ENCODE measurements at regions not wholly inside any gene's neighbourhood (a gene's known extent, or its start where the extent isn't known, plus 50 kb on each side); places are given as distances from the start of the nearest gene placed in this dataset.

DNA sequence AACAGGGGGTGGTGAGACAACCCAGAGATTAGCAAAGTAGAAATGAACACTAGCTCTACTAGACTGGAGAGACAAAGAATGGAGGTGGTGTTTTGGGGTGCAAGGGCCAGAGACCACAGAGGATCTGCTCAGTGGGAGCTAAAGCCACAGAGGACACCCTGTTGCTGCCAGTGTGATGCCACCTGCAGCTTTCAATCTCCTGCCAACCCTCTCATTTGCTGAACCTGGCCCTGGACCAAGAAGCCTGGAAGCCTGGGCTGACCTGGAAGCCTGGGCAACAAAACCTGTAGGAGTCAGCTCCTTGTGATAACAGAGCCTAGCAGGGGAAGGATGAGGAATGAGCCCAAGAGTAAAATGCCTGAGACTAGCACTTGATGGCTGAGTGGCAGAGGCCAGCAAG, 81.1 kb upstream of the ADO start:
- H3K4me1 ChIP-seq (ENCODE audit: control insufficient read depth, extremely low read depth, insufficient read depth, low read length): no peaks in the 10 kb centered on the region
- no peaks in the 10 kb centered on the region for H3K79me2 ChIP-seq (ENCODE audit: control insufficient read depth, insufficient read depth, low read length)
- peaks cover 6% of the 10 kb centered on the region for H3K27me3 ChIP-seq (ENCODE audit: control insufficient read depth, extremely low read depth, insufficient read depth, low read length)
- H3K9me3 ChIP-seq (ENCODE audit: control insufficient read depth, low read depth, low read length): no peaks in the 10 kb centered on the region
- H3K36me3 ChIP-seq (ENCODE audit: control insufficient read depth in 2 of 2, extremely low read depth in 1 of 2, insufficient read depth in 2 of 2, low read length in 2 of 2): no peaks in the 10 kb centered on the region
- dilution Hi-C loops (cut with MboI; ENCODE audit: extremely low pct_ligation_motif_present, low sequenced_read_pairs): no loop called here
- no peak overlapping the region for H3K4me2 ChIP-seq (ENCODE audit: control insufficient read depth, extremely low read depth, insufficient read depth, low read depth, low read length)
- no peak for DNase-seq (ENCODE audit: low read depth, low spot score)
- H3K9me1 ChIP-seq (ENCODE audit: control insufficient read depth, extremely low read depth, insufficient read depth, low read length): no peaks in the 10 kb centered on the region
- TF ChIP-seq EZH2 (IDR thresholded peaks at IDR 0.05; ENCODE audit: low read length): no peak
- TF ChIP-seq, protein P1, sequence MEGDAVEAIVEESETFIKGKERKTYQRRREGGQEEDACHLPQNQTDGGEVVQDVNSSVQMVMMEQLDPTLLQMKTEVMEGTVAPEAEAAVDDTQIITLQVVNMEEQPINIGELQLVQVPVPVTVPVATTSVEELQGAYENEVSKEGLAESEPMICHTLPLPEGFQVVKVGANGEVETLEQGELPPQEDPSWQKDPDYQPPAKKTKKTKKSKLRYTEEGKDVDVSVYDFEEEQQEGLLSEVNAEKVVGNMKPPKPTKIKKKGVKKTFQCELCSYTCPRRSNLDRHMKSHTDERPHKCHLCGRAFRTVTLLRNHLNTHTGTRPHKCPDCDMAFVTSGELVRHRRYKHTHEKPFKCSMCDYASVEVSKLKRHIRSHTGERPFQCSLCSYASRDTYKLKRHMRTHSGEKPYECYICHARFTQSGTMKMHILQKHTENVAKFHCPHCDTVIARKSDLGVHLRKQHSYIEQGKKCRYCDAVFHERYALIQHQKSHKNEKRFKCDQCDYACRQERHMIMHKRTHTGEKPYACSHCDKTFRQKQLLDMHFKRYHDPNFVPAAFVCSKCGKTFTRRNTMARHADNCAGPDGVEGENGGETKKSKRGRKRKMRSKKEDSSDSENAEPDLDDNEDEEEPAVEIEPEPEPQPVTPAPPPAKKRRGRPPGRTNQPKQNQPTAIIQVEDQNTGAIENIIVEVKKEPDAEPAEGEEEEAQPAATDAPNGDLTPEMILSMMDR (optimal IDR thresholded peaks at IDR 0.05 in 1 of 3, IDR thresholded peaks at IDR 0.05 in 1 of 3, conservative IDR thresholded peaks at IDR 0.05 in 1 of 3; ENCODE audit: extremely low read depth in 1 of 3, insufficient read depth in 2 of 3, low read length in 3 of 3): no peak
- no peak for FAIRE-seq
- no peak overlapping the region for H3K4me3 ChIP-seq (ENCODE audit: control insufficient read depth in 2 of 3, extremely low read depth in 1 of 3, insufficient read depth in 2 of 3, low read depth in 1 of 3, low read length in 3 of 3)
- H3K27ac ChIP-seq (ENCODE audit: control insufficient read depth, insufficient read depth, low read length): no peak overlapping the region
- no peak overlapping the region for H2AFZ ChIP-seq (ENCODE audit: control insufficient read depth, low read length)
- no peaks in the 10 kb centered on the region for H4K20me1 ChIP-seq (ENCODE audit: control insufficient read depth, extremely low read depth, insufficient read depth, low read length)
- no peak overlapping the region for H3K9ac ChIP-seq (ENCODE audit: control insufficient read depth, extremely low read depth, insufficient read depth, low read length)

DNA sequence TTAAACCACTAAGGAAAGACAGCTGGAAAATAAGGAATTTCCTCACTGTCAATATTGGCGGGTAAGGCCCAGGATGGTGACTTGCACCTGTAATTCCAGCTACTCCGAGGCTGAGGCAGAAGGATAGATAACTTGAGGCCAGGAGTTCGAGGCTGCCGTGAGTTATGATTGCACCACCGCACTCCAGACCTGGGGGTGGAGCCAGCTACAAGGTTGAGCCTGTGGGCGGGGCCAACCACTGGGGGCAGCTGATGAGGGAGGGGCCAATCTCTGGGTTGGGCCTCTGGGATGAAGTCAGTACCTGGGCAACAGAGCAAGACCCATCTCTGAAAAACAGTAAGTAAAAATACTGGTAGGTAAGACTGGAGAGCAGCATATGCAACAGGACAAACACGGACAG, 80.1 kb upstream of the ADO start:
- Histone ChIP-seq H3K27me3 (ENCODE audit: control insufficient read depth, extremely low read depth, insufficient read depth, low read length) (peaks cover 2% of the 10 kb centered on the region), H3K4me1 (ENCODE audit: control insufficient read depth, extremely low read depth, insufficient read depth, low read length) (no peaks in the 10 kb centered on the region), H4K20me1 (ENCODE audit: control insufficient read depth, extremely low read depth, insufficient read depth, low read length) (no peaks in the 10 kb centered on the region), H3K4me2 (ENCODE audit: control insufficient read depth, extremely low read depth, insufficient read depth, low read depth, low read length) (no peak overlapping the region), H3K36me3 (ENCODE audit: control insufficient read depth in 2 of 2, extremely low read depth in 1 of 2, insufficient read depth in 2 of 2, low read length in 2 of 2) (no peaks in the 10 kb centered on the region), H3K9me1 (ENCODE audit: control insufficient read depth, extremely low read depth, insufficient read depth, low read length) (no peaks in the 10 kb centered on the region), H3K27ac (ENCODE audit: control insufficient read depth, insufficient read depth, low read length) (no peak overlapping the region), H3K9ac (ENCODE audit: control insufficient read depth, extremely low read depth, insufficient read depth, low read length) (no peak overlapping the region), H3K4me3 (ENCODE audit: control insufficient read depth in 2 of 3, extremely low read depth in 1 of 3, insufficient read depth in 2 of 3, low read depth in 1 of 3, low read length in 3 of 3) (no peak overlapping the region), H2AFZ (ENCODE audit: control insufficient read depth, low read length) (no peak overlapping the region), H3K9me3 (ENCODE audit: control insufficient read depth, low read depth, low read length) (no peaks in the 10 kb centered on the region), H3K79me2 (ENCODE audit: control insufficient read depth, insufficient read depth, low read length) (no peaks in the 10 kb centered on the region)
- FAIRE-seq (no peak), DNase-seq (ENCODE audit: low read depth, low spot score) (no peak)
- no peak for TF ChIP-seq EZH2 (IDR thresholded peaks at IDR 0.05; ENCODE audit: low read length)
- TF ChIP-seq, protein P1 (optimal IDR thresholded peaks at IDR 0.05 in 1 of 3, IDR thresholded peaks at IDR 0.05 in 1 of 3, conservative IDR thresholded peaks at IDR 0.05 in 1 of 3; ENCODE audit: extremely low read depth in 1 of 3, insufficient read depth in 2 of 3, low read length in 3 of 3): no peak
- dilution Hi-C loops (cut with MboI; ENCODE audit: extremely low pct_ligation_motif_present, low sequenced_read_pairs): no loop called here
